H1 (cell line): ENCODE measurements at regions not wholly inside any gene's neighbourhood (a gene's known extent, or its start where the extent isn't known, plus 50 kb on each side); places are given as distances from the start of the nearest gene placed in this dataset.

Source experiments
- CTCF ChIA-PET: fragments of 300-600 bp; sonication (Branson Sonifier 250); formaldehyde crosslinking; loops from one replicate; lab custom pipeline; 2021; ENCODE audit not compliant: partially characterized antibody; lab: Charles Lee
- POLR2A ChIA-PET: fragments of 300-600 bp; sonication (Branson Sonifier 250); formaldehyde crosslinking; loops from one replicate; lab custom pipeline; 2021; ENCODE audit warnings: inconsistent platforms; ENCODE audit not compliant: partially characterized antibody; lab: Charles Lee
- DNase-seq, 2 experiments: peaks; one replicate each; pipeline versions ENCODE4 v3.0.0 to v3.0.0-alpha.2; 2010 to 2022; ENCODE audit warnings: low spot score in 2 of 2, low read depth in 1 of 2, mixed read lengths in 1 of 2
- FAIRE-seq: peaks from 2 replicates; lab custom pipeline; 2011; peaks lifted over from hg19 to GRCh38; lab: Jason Lieb, UNC
- H2AFZ ChIP-seq: 2 replicates; pipeline ENCODE4 v1.8.1; 2012; ENCODE audit warnings: low read length, inconsistent platforms
- H2AK5ac ChIP-seq: 2 replicates; pipeline ENCODE4 v1.6.1; 2013; ENCODE audit warnings: low read depth, low read length
- H2BK120ac ChIP-seq: replicated peaks from 2 replicates; pipeline ENCODE3; 2013; ENCODE audit warnings: low read depth, low read length, inconsistent platforms
- H2BK12ac ChIP-seq: 2 replicates; pipeline ENCODE4 v1.6.1; 2013; ENCODE audit warnings: low read depth, low read length
- H2BK15ac ChIP-seq: 2 replicates; pipeline ENCODE4 v1.6.1; 2013; ENCODE audit warnings: low read length
- H2BK20ac ChIP-seq: 2 replicates; pipeline ENCODE4 v1.6.1; 2013; ENCODE audit warnings: low read length
- H2BK5ac ChIP-seq: 2 replicates; pipeline ENCODE4 v1.6.1; 2013; ENCODE audit warnings: low read depth, low read length
- H3K14ac ChIP-seq: 2 replicates; pipeline ENCODE4 v1.6.1; 2013; ENCODE audit warnings: inconsistent platforms; ENCODE audit not compliant: insufficient read length
- H3K18ac ChIP-seq: 2 replicates; pipeline ENCODE4 v1.6.1; 2013; ENCODE audit warnings: low read length; ENCODE audit errors: extremely low read depth
- H3K23ac ChIP-seq: 2 replicates; pipeline ENCODE4 v1.6.1; 2013; ENCODE audit warnings: inconsistent platforms; ENCODE audit not compliant: insufficient read length
- H3K23me2 ChIP-seq: 2 replicates; pipeline ENCODE4 v1.6.1; 2013; ENCODE audit warnings: low read depth, low read length
- H3K27ac ChIP-seq: 2 replicates; pipeline ENCODE4 v1.6.1; 2011; ENCODE audit warnings: low read depth, low read length, inconsistent platforms
- H3K27me3 ChIP-seq, 4 experiments: replicated peaks in 1 of 4; 1 replicate in 1 of 4; 2 replicates in 3 of 4; pipeline versions ENCODE4 v1.6.1 to v1.8.1; 2011 to 2013; ENCODE audit warnings: low read length in 3 of 4, mild to moderate bottlenecking in 3 of 4, inconsistent platforms in 2 of 4, mixed read lengths in 2 of 4, moderate library complexity in 1 of 4; ENCODE audit not compliant: control insufficient read depth in 3 of 4, insufficient read depth in 3 of 4; ENCODE audit errors: extremely low read depth in 1 of 4
- H3K36me3 ChIP-seq, 4 experiments: 2 replicates each; pipeline versions ENCODE4 v1.6.1 to v1.8.1; 2011 to 2013; ENCODE audit warnings: mild to moderate bottlenecking in 4 of 4, low read length in 3 of 4, moderate library complexity in 2 of 4, control low read depth in 1 of 4, inconsistent platforms in 1 of 4; ENCODE audit not compliant: insufficient read depth in 4 of 4, control insufficient read depth in 2 of 4
- H3K4ac ChIP-seq: replicated peaks from 2 replicates; pipeline ENCODE3; 2013; ENCODE audit warnings: low read length, low read depth, mixed read lengths, inconsistent platforms; ENCODE audit not compliant: insufficient read length
- H3K4me1 ChIP-seq, 4 experiments: replicated peaks in 1 of 4; 1 replicate in 1 of 4; 2 replicates in 3 of 4; pipeline versions ENCODE4 v1.6.1 to v1.8.1; 2011 to 2013; ENCODE audit warnings: low read length in 3 of 4, inconsistent platforms in 2 of 4, mixed read lengths in 1 of 4; ENCODE audit not compliant: insufficient read depth in 4 of 4, control insufficient read depth in 3 of 4
- H3K4me2 ChIP-seq, 2 experiments: 2 replicates each; pipeline versions ENCODE4 v1.6.1 to v1.8.1; 2011 to 2013; ENCODE audit warnings: low read depth in 2 of 2, low read length in 2 of 2, control low read depth in 1 of 2, inconsistent platforms in 1 of 2, mild to moderate bottlenecking in 1 of 2; ENCODE audit not compliant: insufficient read depth in 1 of 2
- H3K4me3 ChIP-seq, 4 experiments: fragments of 200-600, 300-600 bp in 1 of 4; sonication (generic), shearing (Covaris generic), sonication (Bioruptor Twin) in 1 of 4; 2 replicates each; pipeline versions ENCODE4 v1.5.1 to v1.8.1; 2011 to 2016; ENCODE audit warnings: low read length in 4 of 4, low read depth in 3 of 4, control low read depth in 2 of 4, inconsistent platforms in 2 of 4, mild to moderate bottlenecking in 2 of 4, mixed read lengths in 1 of 4, moderate library complexity in 1 of 4; ENCODE audit not compliant: insufficient read depth in 2 of 4; ENCODE audit errors: extremely low read depth in 1 of 4
- H3K56ac ChIP-seq: replicated peaks from 2 replicates; pipeline ENCODE3; 2013; ENCODE audit warnings: low read depth, mild to moderate bottlenecking, mixed read lengths, low read length, inconsistent platforms; ENCODE audit not compliant: insufficient read length
- H3K79me1 ChIP-seq: 2 replicates; pipeline ENCODE4 v1.6.1; 2013; ENCODE audit warnings: low read depth, low read length, control low read depth
- H3K79me2 ChIP-seq, 2 experiments: 2 replicates each; pipeline versions ENCODE4 v1.6.1 to v1.8.1; 2012 to 2013; ENCODE audit warnings: low read length in 2 of 2, mild to moderate bottlenecking in 2 of 2, inconsistent platforms in 1 of 2; ENCODE audit not compliant: insufficient read depth in 2 of 2, control insufficient read depth in 1 of 2
- H3K9ac ChIP-seq, 4 experiments: replicated peaks in 1 of 4; 1 replicate in 1 of 4; 2 replicates in 3 of 4; pipeline versions ENCODE4 v1.6.1 to v1.8.1; 2011 to 2013; ENCODE audit warnings: low read depth in 3 of 4, low read length in 3 of 4, control low read depth in 2 of 4, mild to moderate bottlenecking in 2 of 4, moderate library complexity in 2 of 4, inconsistent platforms in 1 of 4; ENCODE audit errors: extremely low read depth in 1 of 4
- H3K9me3 ChIP-seq, 2 experiments: 2 replicates each; pipeline versions ENCODE4 v1.6.1 to v1.8.1; 2012 to 2013; ENCODE audit warnings: mild to moderate bottlenecking in 2 of 2, moderate library complexity in 2 of 2, control low read depth in 1 of 2, inconsistent platforms in 1 of 2, low read depth in 1 of 2, low read length in 1 of 2, mixed read lengths in 1 of 2; ENCODE audit not compliant: insufficient read depth in 2 of 2
- H4K20me1 ChIP-seq, 2 experiments: replicated peaks in 1 of 2; 2 replicates each; pipeline versions ENCODE3 to v1.8.1; 2011 to 2013; ENCODE audit warnings: inconsistent platforms in 2 of 2, low read length in 2 of 2, mild to moderate bottlenecking in 1 of 2; ENCODE audit not compliant: insufficient read depth in 2 of 2, control insufficient read depth in 1 of 2
- H4K5ac ChIP-seq: 2 replicates; pipeline ENCODE4 v1.6.1; 2013; ENCODE audit warnings: low read length, low read depth, mixed read lengths, inconsistent platforms; ENCODE audit not compliant: insufficient read length
- H4K8ac ChIP-seq: 2 replicates; pipeline ENCODE4 v1.8.0; 2013; ENCODE audit warnings: mild to moderate bottlenecking, moderate library complexity, low read length, inconsistent platforms; ENCODE audit not compliant: insufficient read depth; ENCODE audit errors: extremely low read depth
- H4K91ac ChIP-seq: replicated peaks from 2 replicates; pipeline ENCODE3; 2013; ENCODE audit warnings: low read length, mixed read lengths, inconsistent platforms; ENCODE audit not compliant: insufficient read length
- ATF2 ChIP-seq: IDR thresholded peaks from 2 replicates; pipeline ENCODE4 v1.6.1; 2012; ENCODE audit warnings: low read length, inconsistent platforms
- CBX8 ChIP-seq: fragments of 300-800, 300-1000 bp; sonication (generic); IDR thresholded peaks from 2 replicates; pipeline ENCODE4 v1.7.1; 2016; ENCODE audit warnings: low read depth, low read length, borderline replicate concordance
- CHD2 ChIP-seq: IDR thresholded peaks from 2 replicates; pipeline ENCODE4 v1.6.1; 2012; ENCODE audit warnings: low read length, improper control_type of control experiment
- RBBP5 ChIP-seq: IDR thresholded peaks from 2 replicates; pipeline ENCODE4 v1.7.1; 2012; ENCODE audit warnings: low read depth, mild to moderate bottlenecking, inconsistent platforms, low read length, moderate library complexity, borderline replicate concordance
- RNF2 ChIP-seq: fragments of 200-900, 300-1000 bp; sonication (generic); IDR thresholded peaks from 2 replicates; pipeline ENCODE4 v1.7.1; 2016; ENCODE audit warnings: borderline replicate concordance, low read depth, mild to moderate bottlenecking, antibody characterized with exemption, low read length; ENCODE audit not compliant: poor library complexity, severe bottlenecking; ENCODE audit errors: missing control alignments
- SUZ12 ChIP-seq: fragments of 200-600 bp; sonication (generic); IDR thresholded peaks from 2 replicates; pipeline ENCODE4 v1.6.1; 2012; ENCODE audit warnings: mild to moderate bottlenecking, inconsistent platforms, low read length, moderate library complexity, mixed read lengths
- WGBS, 2 experiments: shearing (Covaris generic) in 1 of 2; methylation state at CpG; one replicate each; pipeline versions ENCODE4 v1.1.6 to v1.1.7; 2013 to 2015; ENCODE audit warnings: low lambda C conversion rate in 2 of 2, mixed read lengths in 2 of 2, inconsistent platforms in 1 of 2, low coverage in 1 of 2, missing lambda C conversion rate in 1 of 2; ENCODE audit not compliant: insufficient replicate concordance in 2 of 2, insufficient coverage in 1 of 2, insufficient read length in 1 of 2; ENCODE audit errors: extremely low coverage in 1 of 2, missing lambda C conversion rate in 1 of 2; 5-methylcytosine and 5-hydroxymethylcytosine counted together

GRCh38 chr18:78238404-78239089 is 741.1 kb upstream of the SALL3 start:
- H3K27me3 ChIP-seq = no peaks in the 10 kb centered on the region
- H4K91ac ChIP-seq = peak overlapping the region; percentile 86
- H3K9me3 ChIP-seq = no peaks in the 10 kb centered on the region; a peak in 1 of 4 replicates
- no peaks in the 10 kb centered on the region for H3K79me1 ChIP-seq
- H3K9ac ChIP-seq = no peak overlapping the region
- 0 out of 2 replicates have a peak overlapping the region, but pooled peaks have one; percentile 9 for H2BK15ac ChIP-seq
- ChIA-PET POLR2A (no interaction called here), CTCF (no interaction called here)
- peaks cover 6% of the 10 kb centered on the region; the same call in 1 of the 2 replicates for H3K23me2 ChIP-seq
- peak overlapping the region; percentile 36 for H3K23ac ChIP-seq
- H3K4me1 ChIP-seq = peaks cover 0 to 6% (median 0%) of the 10 kb centered on the region in 4 experiments; a peak in 1 of 7 replicates
- H4K8ac ChIP-seq = no peak overlapping the region; the same call in 1 of the 2 replicates
- no peak overlapping the region for H3K4me2 ChIP-seq
- no peak for FAIRE-seq
- H3K4ac ChIP-seq = peak overlapping the region; percentile 92
- H3K27ac ChIP-seq = no peak overlapping the region
- peak overlapping the region; percentile 100 for H3K56ac ChIP-seq
- H4K5ac ChIP-seq = no peak overlapping the region
- no peak overlapping the region; the same call in 1 of the 2 replicates for H3K18ac ChIP-seq
- H3K36me3 ChIP-seq = no peaks in the 10 kb centered on the region
- H2AK5ac ChIP-seq = peak overlapping the region; percentile 83; the same call in 1 of the 2 replicates
- 87% methylated on average over 30 of the region's 46 CpGs; no CpG with 5 or more reads in 1 of the 2 experiments for WGBS, 2 experiments
- H2BK120ac ChIP-seq = no peak overlapping the region
- peaks cover 0 to 5% of the 10 kb centered on the region in 2 experiments for H4K20me1 ChIP-seq
- no peak for DNase-seq
- H2BK20ac ChIP-seq = 0 out of 2 replicates have a peak overlapping the region, but pooled peaks have one; percentile 49
- no peak overlapping the region for H3K4me3 ChIP-seq
- no peaks in the 10 kb centered on the region for H3K79me2 ChIP-seq
- H3K14ac ChIP-seq = no peak overlapping the region
- peak overlapping the region; percentile 78; the same call in 1 of the 2 replicates for H2BK12ac ChIP-seq
- no peak overlapping the region for H2AFZ ChIP-seq
- TF ChIP-seq CBX8 (no peak), SUZ12 (no peak), RBBP5 (no peak), RNF2 (no peak), ATF2 (no peak), CHD2 (no peak)
- H2BK5ac ChIP-seq = no peak overlapping the region
